ENCODE measurements at regions not wholly inside any gene's neighbourhood (a gene's known extent, or its start where the extent isn't known, plus 50 kb on each side); places are given as distances from the start of the nearest gene placed in this dataset.

DNA sequence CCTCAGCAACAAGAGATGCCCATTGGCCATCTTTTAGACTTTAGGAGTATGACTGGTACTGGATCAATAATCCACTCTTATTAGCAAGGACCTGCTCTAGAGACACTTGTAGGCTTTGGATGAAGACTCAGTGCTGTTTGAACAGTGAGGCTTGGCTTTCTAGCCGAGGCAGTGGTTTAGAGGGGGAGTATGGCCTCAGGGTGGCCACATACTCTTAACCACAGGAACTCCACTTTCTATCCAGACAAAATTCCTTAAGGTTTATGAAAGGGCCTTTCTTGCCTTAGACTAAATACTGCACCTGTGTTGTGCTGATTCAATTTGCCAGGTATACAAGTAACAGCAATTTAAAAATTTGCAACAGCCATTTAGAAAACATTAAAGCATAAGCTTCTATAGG lies 1046.3 kb downstream of the DIPK2A start:
- TF ChIP-seq, protein P1, sequence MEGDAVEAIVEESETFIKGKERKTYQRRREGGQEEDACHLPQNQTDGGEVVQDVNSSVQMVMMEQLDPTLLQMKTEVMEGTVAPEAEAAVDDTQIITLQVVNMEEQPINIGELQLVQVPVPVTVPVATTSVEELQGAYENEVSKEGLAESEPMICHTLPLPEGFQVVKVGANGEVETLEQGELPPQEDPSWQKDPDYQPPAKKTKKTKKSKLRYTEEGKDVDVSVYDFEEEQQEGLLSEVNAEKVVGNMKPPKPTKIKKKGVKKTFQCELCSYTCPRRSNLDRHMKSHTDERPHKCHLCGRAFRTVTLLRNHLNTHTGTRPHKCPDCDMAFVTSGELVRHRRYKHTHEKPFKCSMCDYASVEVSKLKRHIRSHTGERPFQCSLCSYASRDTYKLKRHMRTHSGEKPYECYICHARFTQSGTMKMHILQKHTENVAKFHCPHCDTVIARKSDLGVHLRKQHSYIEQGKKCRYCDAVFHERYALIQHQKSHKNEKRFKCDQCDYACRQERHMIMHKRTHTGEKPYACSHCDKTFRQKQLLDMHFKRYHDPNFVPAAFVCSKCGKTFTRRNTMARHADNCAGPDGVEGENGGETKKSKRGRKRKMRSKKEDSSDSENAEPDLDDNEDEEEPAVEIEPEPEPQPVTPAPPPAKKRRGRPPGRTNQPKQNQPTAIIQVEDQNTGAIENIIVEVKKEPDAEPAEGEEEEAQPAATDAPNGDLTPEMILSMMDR (IDR thresholded peaks at IDR 0.05): no peak
- TF ChIP-seq POLR2A (IDR thresholded peaks at IDR 0.05): no peak

All from lower leg skin (tissue), 3 donors.